GM20000 (cell line): ENCODE measurements at regions not wholly inside any gene's neighbourhood (a gene's known extent, or its start where the extent isn't known, plus 50 kb on each side); places are given as distances from the start of the nearest gene placed in this dataset.

Experiments used
- DNase-seq: peaks from one replicate; pipeline ENCODE4 v3.0.0; 2012; ENCODE audit warnings: low spot score
- CTCF ChIP-seq: IDR thresholded peaks from 2 replicates; pipeline ENCODE4 v1.5.1; 2012; ENCODE audit warnings: mild to moderate bottlenecking, control low read depth; ENCODE audit errors: extremely low read depth, missing control alignments

GRCh38 chr1:212207118-212207517, 78.1 kb upstream of the PPP2R5A start:
- no peak for DNase-seq
- TF ChIP-seq CTCF, result no peak

- DNase-seq, result no peak
- no peak for TF ChIP-seq CTCF
Observed at GRCh38 chr1:212207822-212208520, 77.2 kb upstream of the PPP2R5A start.

GRCh38 chr1:212208978-212209644, 76.1 kb upstream of the PPP2R5A start:
- no peak for DNase-seq
- TF ChIP-seq CTCF, result no peak

GRCh38 chr1:212211371-212211770, 73.8 kb upstream of the PPP2R5A start:
- no peak for DNase-seq
- TF ChIP-seq CTCF, result no peak

- no peak for DNase-seq
- TF ChIP-seq CTCF, result no peak
Observed at GRCh38 chr1:212212343-212212742, 72.9 kb upstream of the PPP2R5A start.

GRCh38 chr1:212212906-212213305, 72.3 kb upstream of the PPP2R5A start:
- no peak for TF ChIP-seq CTCF

GRCh38 chr1:212213784-212214183, 71.4 kb upstream of the PPP2R5A start:
- DNase-seq, result no peak
- no peak for TF ChIP-seq CTCF

More at GRCh38 chr1:212212906-212213305, 72.3 kb upstream of the PPP2R5A start:
- DNase-seq, result no peak
